Natural killer cell (primary cell): ENCODE measurements at regions not wholly inside any gene's neighbourhood (a gene's known extent, or its start where the extent isn't known, plus 50 kb on each side); places are given as distances from the start of the nearest gene placed in this dataset.
"Not testable (repeated sequence)": the region's sequence is repeated elsewhere in the genome, so short reads cannot be mapped to it uniquely, and the experiment has no call there.

Source experiments
- ATAC-seq, 3 donors: fragments of 150-1000 bp in 2 of 3; fragments of 200-7000 bp in 1 of 3; cut with Tn5 transposase; 1 replicate in 1 of 3; 2 replicates in 2 of 3; pipeline ENCODE4 v1.10.0; 2021; ENCODE audit warnings: mild to moderate bottlenecking in 2 of 3, moderate library complexity in 2 of 3
- DNase-seq, 2 donors: peaks; one replicate each; pipeline versions ENCODE4 v3.0.0 to v3.0.0-alpha.2; 2013 to 2021; ENCODE audit warnings: mixed read lengths in 1 of 2
- H3K27ac ChIP-seq: one replicate; pipeline ENCODE4 v1.5.1; 2013; ENCODE audit warnings: mild to moderate bottlenecking, low read length
- H3K27me3 ChIP-seq: one replicate; pipeline ENCODE4 v1.6.1; 2013; ENCODE audit warnings: low read length; ENCODE audit not compliant: control insufficient read depth, insufficient read depth
- H3K36me3 ChIP-seq: one replicate; pipeline ENCODE4 v1.6.1; 2013; ENCODE audit warnings: low read length; ENCODE audit not compliant: control insufficient read depth, insufficient read depth
- H3K4me1 ChIP-seq: one replicate; pipeline ENCODE4 v1.6.1; 2013; ENCODE audit warnings: low read length; ENCODE audit not compliant: control insufficient read depth, insufficient read depth
- H3K4me3 ChIP-seq: one replicate; pipeline ENCODE4 v1.5.1; 2013; ENCODE audit warnings: low read length
- H3K9me3 ChIP-seq: one replicate; pipeline ENCODE4 v1.6.1; 2013; ENCODE audit warnings: low read length; ENCODE audit not compliant: control insufficient read depth, insufficient read depth
- H3K27ac Mint-ChIP-seq, 2 donors: one replicate each; pipeline ENCODE4 v1.8.0; 2022; ENCODE audit warnings: mild to moderate bottlenecking in 2 of 2, mixed read lengths in 2 of 2, moderate library complexity in 1 of 2
- H3K27me3 Mint-ChIP-seq, 2 donors: one replicate each; pipeline ENCODE4 v1.8.0; 2022; ENCODE audit warnings: low read depth in 2 of 2, mixed read lengths in 2 of 2
- H3K36me3 Mint-ChIP-seq: one replicate; pipeline ENCODE4 v1.8.0; 2022; ENCODE audit warnings: mixed read lengths
- H3K4me1 Mint-ChIP-seq, 2 donors: one replicate each; pipeline ENCODE4 v1.8.0; 2022; ENCODE audit warnings: mixed read lengths in 2 of 2
- H3K4me3 Mint-ChIP-seq: one replicate; pipeline ENCODE4 v1.8.0; 2022; ENCODE audit warnings: mild to moderate bottlenecking, moderate library complexity, mixed read lengths
- H3K9me3 Mint-ChIP-seq, 2 donors: one replicate each; pipeline ENCODE4 v1.8.0; 2022; ENCODE audit warnings: mixed read lengths in 2 of 2
- WGBS: methylation state at CpG from one replicate; pipeline ENCODE4 v1.1.7; 2013; ENCODE audit warnings: missing lambda C conversion rate; ENCODE audit not compliant: insufficient coverage; 5-methylcytosine and 5-hydroxymethylcytosine counted together
- intact Hi-C: fragments of 100-400 bp; cut with micrococcal nuclease; formaldehyde crosslinking; loops from one replicate; pipeline ENCODE4 v1.14.2; 2022
- TF ChIP-seq, protein P1 (sequence below): fragments of 200-600 bp; IDR thresholded peaks from one replicate; pipeline ENCODE4 v1.8.0; 2022; ENCODE audit warnings: antibody characterized with exemption

- H3K27ac ChIP-seq, H3K36me3 Mint-ChIP-seq, H3K27ac Mint-ChIP-seq, DNase-seq, H3K27me3 ChIP-seq, H3K9me3 ChIP-seq, ATAC-seq, H3K27me3 Mint-ChIP-seq, intact Hi-C loops, H3K4me1 Mint-ChIP-seq, H3K4me3 ChIP-seq, H3K9me3 Mint-ChIP-seq, H3K4me1 ChIP-seq, H3K36me3 ChIP-seq, H3K4me3 Mint-ChIP-seq: not testable (repeated sequence)
- WGBS, result 57% methylated on average over 1 of the region's 5 CpGs
Observed at GRCh38 chr21:13843081-13843480, 233.5 kb downstream of the POTED start.

DNA sequence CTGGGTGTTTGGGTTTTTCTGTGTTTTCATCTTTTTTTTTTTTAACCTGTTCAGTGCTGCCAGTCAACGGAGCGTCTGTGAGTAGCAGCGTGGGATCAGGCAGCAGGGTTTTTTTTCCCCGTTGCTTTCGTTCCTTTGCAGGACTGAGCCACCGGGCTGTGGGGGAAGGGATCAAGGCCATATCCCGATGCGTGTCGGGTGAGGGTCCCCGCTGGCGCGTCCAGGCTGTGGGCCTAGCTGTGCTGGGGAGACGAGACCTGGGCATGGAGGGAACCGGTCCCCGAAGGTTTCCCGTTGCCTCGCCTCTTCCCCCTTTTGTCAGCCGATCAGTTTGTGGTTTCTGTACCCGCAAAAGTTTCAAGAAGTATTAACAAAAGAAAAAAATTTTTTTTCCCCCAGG lies 218.1 kb downstream of the POTED start:
- H3K27ac ChIP-seq, H3K4me3 Mint-ChIP-seq, H3K9me3 Mint-ChIP-seq, H3K36me3 Mint-ChIP-seq, H3K27me3 ChIP-seq, intact Hi-C loops, H3K27ac Mint-ChIP-seq, H3K27me3 Mint-ChIP-seq, ATAC-seq, DNase-seq, H3K4me3 ChIP-seq, H3K4me1 ChIP-seq, H3K36me3 ChIP-seq: not testable (repeated sequence)
- H3K9me3 ChIP-seq, result peaks cover 13% of the 10 kb centered on the region
- H3K4me1 Mint-ChIP-seq, result peaks cover 0 to 13% of the 10 kb centered on the region in 2 donors
- WGBS, result 89% methylated on average over 17 of the region's 19 CpGs

- Mint-ChIP-seq H3K36me3 (peaks cover 5% of the 10 kb centered on the region), H3K4me3 (no peak overlapping the region), H3K27me3 (no peaks in the 10 kb centered on the region), H3K9me3 (peaks cover 0 to 8% of the 10 kb centered on the region in 2 donors), H3K4me1 (peaks cover 0 to 13% of the 10 kb centered on the region in 2 donors), H3K27ac (no peak overlapping the region)
- H3K27ac ChIP-seq, result no peak overlapping the region
- no peaks in the 10 kb centered on the region for H3K4me1 ChIP-seq
- TF ChIP-seq, protein P1, sequence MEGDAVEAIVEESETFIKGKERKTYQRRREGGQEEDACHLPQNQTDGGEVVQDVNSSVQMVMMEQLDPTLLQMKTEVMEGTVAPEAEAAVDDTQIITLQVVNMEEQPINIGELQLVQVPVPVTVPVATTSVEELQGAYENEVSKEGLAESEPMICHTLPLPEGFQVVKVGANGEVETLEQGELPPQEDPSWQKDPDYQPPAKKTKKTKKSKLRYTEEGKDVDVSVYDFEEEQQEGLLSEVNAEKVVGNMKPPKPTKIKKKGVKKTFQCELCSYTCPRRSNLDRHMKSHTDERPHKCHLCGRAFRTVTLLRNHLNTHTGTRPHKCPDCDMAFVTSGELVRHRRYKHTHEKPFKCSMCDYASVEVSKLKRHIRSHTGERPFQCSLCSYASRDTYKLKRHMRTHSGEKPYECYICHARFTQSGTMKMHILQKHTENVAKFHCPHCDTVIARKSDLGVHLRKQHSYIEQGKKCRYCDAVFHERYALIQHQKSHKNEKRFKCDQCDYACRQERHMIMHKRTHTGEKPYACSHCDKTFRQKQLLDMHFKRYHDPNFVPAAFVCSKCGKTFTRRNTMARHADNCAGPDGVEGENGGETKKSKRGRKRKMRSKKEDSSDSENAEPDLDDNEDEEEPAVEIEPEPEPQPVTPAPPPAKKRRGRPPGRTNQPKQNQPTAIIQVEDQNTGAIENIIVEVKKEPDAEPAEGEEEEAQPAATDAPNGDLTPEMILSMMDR, result no peak
- ATAC-seq, result no peak
- H3K27me3 ChIP-seq, result no peaks in the 10 kb centered on the region
- H3K9me3 ChIP-seq, result peaks cover 13% of the 10 kb centered on the region
- WGBS, result 88% methylated on average over 16 of the region's 18 CpGs
- H3K36me3 ChIP-seq, result no peaks in the 10 kb centered on the region
- DNase-seq, result no peak
- no peak overlapping the region for H3K4me3 ChIP-seq
- intact Hi-C loops, result no loop called here
Observed at GRCh38 chr21:13827201-13827600, 217.6 kb downstream of the POTED start.

- H3K27ac Mint-ChIP-seq, DNase-seq, H3K27ac ChIP-seq, H3K27me3 ChIP-seq, H3K4me3 ChIP-seq, H3K36me3 ChIP-seq, H3K27me3 Mint-ChIP-seq, ATAC-seq, H3K4me1 ChIP-seq, H3K4me3 Mint-ChIP-seq, intact Hi-C loops, H3K36me3 Mint-ChIP-seq, H3K9me3 Mint-ChIP-seq: not testable (repeated sequence)
- 88% methylated on average over 14 of the region's 15 CpGs for WGBS
- peaks cover 0 to 13% of the 10 kb centered on the region in 2 donors for H3K4me1 Mint-ChIP-seq
- peaks cover 13% of the 10 kb centered on the region for H3K9me3 ChIP-seq
Observed at GRCh38 chr21:13826511-13826910, 216.9 kb downstream of the POTED start.

GRCh38 chr21:13825218-13825778 lies 215.7 kb downstream of the POTED start:
- H3K27me3 Mint-ChIP-seq, H3K27ac ChIP-seq, H3K36me3 ChIP-seq, H3K27ac Mint-ChIP-seq, DNase-seq, H3K36me3 Mint-ChIP-seq, intact Hi-C loops, H3K9me3 Mint-ChIP-seq, H3K27me3 ChIP-seq, H3K4me3 ChIP-seq, H3K4me1 ChIP-seq, H3K4me3 Mint-ChIP-seq, ATAC-seq: not testable (repeated sequence)
- H3K4me1 Mint-ChIP-seq, result peaks cover 0 to 13% of the 10 kb centered on the region in 2 donors
- 43% methylated on average over 2 of the region's 26 CpGs for WGBS
- peaks cover 13% of the 10 kb centered on the region for H3K9me3 ChIP-seq

- H3K27ac Mint-ChIP-seq, ATAC-seq, DNase-seq, H3K36me3 Mint-ChIP-seq, H3K36me3 ChIP-seq, H3K27me3 Mint-ChIP-seq, H3K9me3 ChIP-seq, intact Hi-C loops, H3K27ac ChIP-seq, H3K27me3 ChIP-seq, H3K9me3 Mint-ChIP-seq, H3K4me1 ChIP-seq, H3K4me3 Mint-ChIP-seq, H3K4me3 ChIP-seq: not testable (repeated sequence)
- WGBS, result 44% methylated on average over 3 of the region's 4 CpGs
- peaks cover 0 to 13% of the 10 kb centered on the region in 2 donors for H3K4me1 Mint-ChIP-seq
Observed at GRCh38 chr21:13820286-13820685, 210.7 kb downstream of the POTED start.

DNA sequence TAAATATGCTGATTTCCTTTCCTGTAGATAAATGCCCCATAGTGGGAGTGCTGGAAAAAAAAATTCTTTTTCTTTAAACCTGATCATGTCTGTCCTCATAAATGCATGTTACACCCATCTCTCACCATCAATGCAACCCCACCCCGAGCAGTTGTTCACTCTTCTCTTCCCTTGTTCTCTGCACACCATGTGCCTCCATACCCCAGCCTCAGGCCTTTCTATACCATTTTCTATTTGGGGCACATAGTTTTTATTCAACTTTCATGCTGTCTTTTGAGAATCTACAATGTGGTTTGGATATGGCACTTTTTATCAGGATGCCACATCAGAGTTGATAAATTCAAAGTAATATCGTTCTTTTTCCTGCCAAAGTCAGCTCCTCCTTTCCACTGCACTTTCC lies 202.6 kb downstream of the POTED start:
- H3K27ac Mint-ChIP-seq, H3K27me3 ChIP-seq, DNase-seq, H3K27me3 Mint-ChIP-seq, H3K4me3 ChIP-seq, H3K4me1 ChIP-seq, H3K36me3 ChIP-seq, H3K9me3 ChIP-seq, ATAC-seq, H3K9me3 Mint-ChIP-seq, H3K36me3 Mint-ChIP-seq, H3K4me1 Mint-ChIP-seq, H3K27ac ChIP-seq, intact Hi-C loops, H3K4me3 Mint-ChIP-seq: not testable (repeated sequence)
- 86% methylated on average over 2 of the region's 2 CpGs for WGBS
